IPS DF 6.9 (cell line): ENCODE measurements at regions not wholly inside any gene's neighbourhood (a gene's known extent, or its start where the extent isn't known, plus 50 kb on each side); places are given as distances from the start of the nearest gene placed in this dataset.

Experiments used
- DNase-seq: peaks from one replicate; pipeline ENCODE4 v3.0.0-alpha.2; 2013; ENCODE audit warnings: low read depth, low spot score
- H3K27ac ChIP-seq: one replicate; pipeline ENCODE4 v1.5.1; 2013; ENCODE audit warnings: low read length, control low read depth
- H3K27me3 ChIP-seq: 2 replicates; pipeline ENCODE4 v1.6.1; 2013; ENCODE audit warnings: mild to moderate bottlenecking, low read length; ENCODE audit not compliant: control insufficient read depth, insufficient read depth
- H3K36me3 ChIP-seq: 2 replicates; pipeline ENCODE4 v1.6.1; 2013; ENCODE audit warnings: low read length; ENCODE audit not compliant: control insufficient read depth, insufficient read depth
- H3K4me1 ChIP-seq: 2 replicates; pipeline ENCODE4 v1.6.1; 2013; ENCODE audit warnings: low read length; ENCODE audit not compliant: control insufficient read depth, insufficient read depth
- H3K4me3 ChIP-seq: 2 replicates; pipeline ENCODE4 v1.5.1; 2013; ENCODE audit warnings: mild to moderate bottlenecking, low read length
- H3K9me3 ChIP-seq: 2 replicates; pipeline ENCODE4 v1.6.1; 2013; ENCODE audit warnings: low read length, inconsistent platforms; ENCODE audit not compliant: control insufficient read depth, insufficient read depth
- WGBS: extraction: QIAGEN DNeasy Blood & Tissue Kit; methylation state at CpG from one replicate; pipeline ENCODE4 v1.1.7; 2013; ENCODE audit warnings: mixed read lengths, missing lambda C conversion rate; ENCODE audit not compliant: insufficient read length, insufficient coverage; 5-methylcytosine and 5-hydroxymethylcytosine counted together

DNA sequence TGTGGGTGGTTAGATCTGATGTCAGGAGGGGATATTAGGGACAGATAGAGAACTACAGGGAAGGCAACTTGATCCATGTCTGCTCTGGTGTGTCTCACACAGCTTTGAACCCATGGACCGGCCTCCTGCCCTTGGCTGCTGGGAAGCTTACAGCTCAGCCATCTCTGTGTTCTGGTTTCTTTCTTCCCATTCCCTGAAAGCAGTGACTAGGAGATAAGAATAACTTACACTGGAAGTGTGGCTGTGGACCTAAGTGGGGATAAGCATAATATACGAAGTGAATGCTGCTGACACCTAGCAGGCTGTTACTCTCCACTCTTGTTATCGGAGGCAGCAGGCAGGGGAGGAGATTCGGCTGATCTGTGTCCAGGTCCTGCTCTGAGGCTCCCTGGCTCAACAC lies 282.3 kb upstream of the TUT7 start:
- Histone ChIP-seq H3K27ac (no peak overlapping the region), H3K36me3 (no peaks in the 10 kb centered on the region), H3K4me1 (peaks cover 2% of the 10 kb centered on the region; the same call in 1 of the 2 replicates), H3K4me3 (no peak overlapping the region), H3K27me3 (no peaks in the 10 kb centered on the region), H3K9me3 (no peaks in the 10 kb centered on the region)
- DNase-seq = no peak
- no CpG with 5 or more reads among the region's 4 CpGs for WGBS

- no CpG with 5 or more reads among the region's 6 CpGs for WGBS
- Histone ChIP-seq H3K27me3 (no peaks in the 10 kb centered on the region), H3K4me1 (peaks cover 2% of the 10 kb centered on the region; the same call in 1 of the 2 replicates), H3K36me3 (no peaks in the 10 kb centered on the region), H3K27ac (no peak overlapping the region), H3K4me3 (no peak overlapping the region), H3K9me3 (no peaks in the 10 kb centered on the region)
- no peak for DNase-seq
These were observed 281.8 kb upstream of the TUT7 start for GRCh38 chr9:86636038-86636437.

GRCh38 chr9:86634501-86634900 lies 280.3 kb upstream of the TUT7 start:
- H3K27ac ChIP-seq = no peak overlapping the region
- no peak for DNase-seq
- H3K27me3 ChIP-seq = no peaks in the 10 kb centered on the region
- H3K36me3 ChIP-seq = no peaks in the 10 kb centered on the region
- H3K4me1 ChIP-seq = peaks cover 2% of the 10 kb centered on the region; the same call in 1 of the 2 replicates
- WGBS = no CpG with 5 or more reads among the region's 1 CpG
- no peaks in the 10 kb centered on the region for H3K9me3 ChIP-seq
- H3K4me3 ChIP-seq = no peak overlapping the region

- no peak for DNase-seq
- Histone ChIP-seq H3K36me3 (no peaks in the 10 kb centered on the region), H3K4me1 (peaks cover 2% of the 10 kb centered on the region; the same call in 1 of the 2 replicates), H3K27ac (no peak overlapping the region), H3K9me3 (no peaks in the 10 kb centered on the region), H3K27me3 (no peaks in the 10 kb centered on the region), H3K4me3 (no peak overlapping the region)
- no CpG with 5 or more reads among the region's 3 CpGs for WGBS
These were observed 279.7 kb upstream of the TUT7 start for GRCh38 chr9:86633945-86634344.

- no peaks in the 10 kb centered on the region for H3K36me3 ChIP-seq
- H3K4me3 ChIP-seq = no peak overlapping the region
- WGBS = no CpG with 5 or more reads among the region's 4 CpGs
- no peaks in the 10 kb centered on the region for H3K4me1 ChIP-seq
- H3K27ac ChIP-seq = no peak overlapping the region
- DNase-seq = no peak
- H3K27me3 ChIP-seq = no peaks in the 10 kb centered on the region
- no peaks in the 10 kb centered on the region for H3K9me3 ChIP-seq
These were observed 278.3 kb upstream of the TUT7 start for GRCh38 chr9:86632537-86632936.

DNA sequence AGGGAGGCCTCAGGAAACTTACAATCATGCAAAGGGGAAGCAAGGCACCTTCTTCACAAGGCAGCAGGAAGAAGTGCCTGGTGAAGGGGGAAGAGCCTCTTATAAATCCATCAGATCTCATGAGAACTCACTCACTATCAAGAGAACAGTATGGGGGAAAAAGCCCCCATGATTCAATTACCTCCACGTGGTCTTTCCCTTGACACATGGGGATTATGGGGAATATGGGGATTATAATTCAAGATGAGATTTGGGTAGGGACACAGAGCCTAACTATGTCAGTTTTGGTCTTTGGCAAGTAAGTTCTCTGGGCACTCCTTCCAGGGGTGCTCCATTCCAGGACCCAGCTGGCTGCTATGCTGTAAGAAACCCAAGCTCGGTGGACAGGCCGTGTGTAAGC lies 275.3 kb upstream of the TUT7 start:
- Histone ChIP-seq H3K27ac (no peak overlapping the region), H3K27me3 (no peaks in the 10 kb centered on the region), H3K4me1 (no peaks in the 10 kb centered on the region), H3K4me3 (no peak overlapping the region), H3K9me3 (no peaks in the 10 kb centered on the region), H3K36me3 (no peaks in the 10 kb centered on the region)
- WGBS = no CpG with 5 or more reads among the region's 3 CpGs
- no peak for DNase-seq

DNA sequence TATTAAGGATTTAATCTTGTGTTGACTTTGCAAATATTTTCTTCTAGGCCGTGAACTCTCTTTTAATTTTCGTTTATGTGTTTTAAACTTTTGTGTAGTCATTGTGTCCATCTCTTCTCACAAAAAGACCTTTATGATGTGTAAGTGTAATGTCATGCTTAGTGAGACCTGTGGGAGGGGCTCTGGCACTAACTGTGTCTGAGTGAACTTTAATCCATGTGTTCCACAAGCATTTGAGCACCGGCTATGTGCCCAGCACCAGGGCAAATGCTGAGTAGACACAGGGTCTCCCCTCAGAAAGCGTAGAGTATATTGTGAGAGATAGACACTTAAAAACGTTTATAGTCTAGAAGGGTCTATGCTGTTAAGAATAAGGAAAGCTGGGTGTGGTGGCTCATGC lies 272.6 kb upstream of the TUT7 start:
- no peaks in the 10 kb centered on the region for H3K9me3 ChIP-seq
- no peaks in the 10 kb centered on the region for H3K27me3 ChIP-seq
- no peak for DNase-seq
- H3K27ac ChIP-seq = no peak overlapping the region
- no peaks in the 10 kb centered on the region for H3K36me3 ChIP-seq
- no peak overlapping the region for H3K4me3 ChIP-seq
- no peaks in the 10 kb centered on the region for H3K4me1 ChIP-seq
- no CpG with 5 or more reads among the region's 5 CpGs for WGBS

DNA sequence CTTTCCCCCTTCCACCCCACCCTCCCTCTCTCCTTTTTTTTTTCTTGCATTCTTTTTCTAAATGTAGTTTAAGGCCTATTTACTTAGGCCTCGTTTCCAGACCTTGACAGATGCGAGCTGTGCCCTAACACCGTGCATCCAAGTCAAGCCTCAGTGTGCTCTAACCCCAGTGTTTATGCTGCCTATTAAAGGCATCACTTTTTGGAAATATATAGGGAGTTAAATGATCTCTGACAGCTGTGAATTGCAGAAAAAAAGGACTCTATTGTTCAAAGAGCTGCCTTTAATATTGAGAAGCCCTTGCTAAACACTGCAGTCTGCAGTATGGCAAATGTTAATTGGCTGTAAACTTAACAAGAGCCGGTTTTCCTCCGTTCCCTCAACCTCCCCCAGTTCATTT lies 270.4 kb upstream of the TUT7 start:
- Histone ChIP-seq H3K27ac (no peak overlapping the region), H3K36me3 (no peaks in the 10 kb centered on the region), H3K9me3 (no peaks in the 10 kb centered on the region), H3K4me1 (no peaks in the 10 kb centered on the region), H3K4me3 (no peak overlapping the region), H3K27me3 (no peaks in the 10 kb centered on the region)
- no peak for DNase-seq
- no CpG with 5 or more reads among the region's 5 CpGs for WGBS

DNA sequence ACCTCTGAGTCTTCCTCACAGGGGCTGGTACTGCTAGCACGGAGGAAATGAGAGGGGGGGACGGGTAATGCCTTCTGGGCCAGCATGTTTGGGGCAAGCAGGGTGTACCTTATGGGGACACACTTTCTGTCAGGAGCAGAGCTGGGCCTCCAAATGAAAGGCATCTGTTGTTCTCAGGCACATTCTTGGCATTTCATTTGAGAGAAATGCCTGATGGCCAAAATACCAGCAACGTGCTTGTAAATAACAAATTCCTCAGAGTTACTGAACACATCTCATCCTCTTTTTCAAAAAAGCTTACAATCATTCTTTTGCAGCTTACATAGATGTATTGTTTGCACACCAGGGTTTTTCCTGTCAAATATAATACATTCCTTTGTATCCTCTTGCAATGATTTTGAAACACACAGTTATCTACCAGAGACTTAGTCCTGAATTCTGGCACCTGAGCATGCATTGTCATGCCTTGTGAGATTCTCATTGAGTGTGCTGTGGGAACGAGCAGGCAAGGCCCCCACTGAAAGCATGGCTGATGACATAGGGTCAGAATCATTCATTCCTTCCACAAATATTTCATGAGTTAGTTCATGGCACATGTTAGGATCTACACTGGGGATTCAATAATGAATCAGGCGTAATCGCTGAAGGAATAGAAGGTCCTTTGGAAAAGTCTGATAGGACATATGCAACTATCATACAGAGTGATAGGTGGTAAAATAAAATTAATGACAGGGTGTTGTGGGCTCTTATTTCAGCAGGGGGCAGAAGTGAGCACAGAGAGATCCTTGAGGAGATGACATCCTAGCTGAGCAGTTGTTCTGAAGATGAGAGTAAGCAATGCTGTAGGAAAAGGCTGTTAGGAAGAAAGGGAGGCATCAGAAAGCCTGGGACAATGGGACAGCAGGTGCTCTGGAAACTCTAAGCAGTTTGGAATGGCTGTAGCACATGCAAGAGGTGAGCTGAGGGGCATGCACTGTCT lies 260.9 kb upstream of the TUT7 start:
- peak; percentile 20 for DNase-seq

DNA sequence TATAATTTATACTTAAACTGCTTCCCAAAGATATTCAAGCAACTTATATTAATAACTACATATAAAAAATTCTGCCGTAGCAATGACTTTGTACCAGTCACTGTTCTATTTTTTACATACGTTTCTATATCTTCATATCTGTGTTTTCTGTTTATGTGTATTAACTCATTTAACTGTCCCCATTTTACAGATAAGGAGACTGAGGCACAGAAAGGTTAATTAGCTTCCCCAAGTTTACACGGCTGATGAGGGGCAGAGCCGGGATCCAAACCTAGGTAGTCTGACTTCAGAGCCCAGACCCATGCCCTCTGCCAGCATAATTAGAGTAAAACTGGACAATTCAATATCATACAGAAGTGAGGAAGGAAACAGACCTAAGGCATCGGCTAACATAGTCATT lies 259.7 kb upstream of the TUT7 start:
- H3K9me3 ChIP-seq = no peaks in the 10 kb centered on the region
- H3K27ac ChIP-seq = no peak overlapping the region
- H3K36me3 ChIP-seq = no peaks in the 10 kb centered on the region
- DNase-seq = no peak
- no peaks in the 10 kb centered on the region for H3K27me3 ChIP-seq
- H3K4me1 ChIP-seq = peaks cover 4% of the 10 kb centered on the region; the same call in 1 of the 2 replicates
- 100% methylated on average over 2 of the region's 5 CpGs for WGBS
- no peak overlapping the region for H3K4me3 ChIP-seq

More for the DNA sequence above, 260.9 kb upstream of the TUT7 start:
- WGBS = no CpG with 5 or more reads among the region's 6 CpGs
- H3K4me1 ChIP-seq = peaks cover 4% of the 10 kb centered on the region; the same call in 1 of the 2 replicates
- no peaks in the 10 kb centered on the region for H3K9me3 ChIP-seq
- no peaks in the 10 kb centered on the region for H3K36me3 ChIP-seq
- H3K27ac ChIP-seq = no peak overlapping the region
- no peaks in the 10 kb centered on the region for H3K27me3 ChIP-seq
- H3K4me3 ChIP-seq = no peak overlapping the region
